Left lung (tissue), 4 donors: ENCODE measurements at regions not wholly inside any gene's neighbourhood (a gene's known extent, or its start where the extent isn't known, plus 50 kb on each side); places are given as distances from the start of the nearest gene placed in this dataset.
A peak's percentile ranks its signal among the peaks of the same experiment; 100 is the strongest.

Experiments
- ATAC-seq: fragments of 200-7000 bp; cut with Tn5 transposase; one replicate; pipeline ENCODE4 v1.9.1; 2020; ENCODE audit warnings: moderate library complexity
- DNase-seq, 4 donors: peaks; one replicate each; pipeline ENCODE4 v3.0.0-alpha.2; 2013 to 2020
- H3K27ac ChIP-seq, 2 donors: fragments of 200-600 bp; sonication (generic) in 1 of 2; one replicate each; pipeline versions ENCODE4 v1.5.0 to v1.8.0; 2020 to 2021
- H3K27me3 ChIP-seq, 2 donors: fragments of 200-600 bp; sonication (generic) in 1 of 2; one replicate each; pipeline versions ENCODE4 v1.5.0 to v1.8.0; 2020 to 2021
- H3K36me3 ChIP-seq, 2 donors: fragments of 200-600 bp; sonication (generic) in 1 of 2; one replicate each; pipeline versions ENCODE4 v1.5.0 to v1.8.0; 2020 to 2021
- H3K4me1 ChIP-seq, 2 donors: fragments of 200-600 bp; one replicate each; pipeline ENCODE4 v1.8.0; 2021
- H3K4me3 ChIP-seq, 2 donors: fragments of 200-600 bp; sonication (generic) in 1 of 2; one replicate each; pipeline versions ENCODE4 v1.5.0 to v1.8.0; 2020 to 2021; ENCODE audit warnings: mild to moderate bottlenecking in 1 of 2
- H3K9me3 ChIP-seq, 2 donors: fragments of 200-600 bp; sonication (generic) in 1 of 2; one replicate each; pipeline versions ENCODE4 v1.5.0 to v1.8.0; 2020 to 2021
- intact Hi-C, 2 donors: fragments of 100-400 bp; cut with DNase I; formaldehyde crosslinking; loops; one replicate each; pipeline versions ENCODE4 v1.11.2 to v1.14.2; 2022
- TF ChIP-seq, protein P1 (sequence below), 2 donors: fragments of 200-600 bp; sonication (generic) in 1 of 2; IDR thresholded peaks; one replicate each; pipeline versions ENCODE4 v1.5.0 to v1.8.0; 2021; ENCODE audit warnings: antibody characterized with exemption in 2 of 2
- donor health status: DM: no; HTN: yes; CAD: no.
- donor health status: DM: no; HTN: no; CAD: no.

GRCh38 chr13:24091080-24091479, 69.4 kb upstream of the SPATA13 start:
- ATAC-seq = no peak
- TF ChIP-seq, protein P1, sequence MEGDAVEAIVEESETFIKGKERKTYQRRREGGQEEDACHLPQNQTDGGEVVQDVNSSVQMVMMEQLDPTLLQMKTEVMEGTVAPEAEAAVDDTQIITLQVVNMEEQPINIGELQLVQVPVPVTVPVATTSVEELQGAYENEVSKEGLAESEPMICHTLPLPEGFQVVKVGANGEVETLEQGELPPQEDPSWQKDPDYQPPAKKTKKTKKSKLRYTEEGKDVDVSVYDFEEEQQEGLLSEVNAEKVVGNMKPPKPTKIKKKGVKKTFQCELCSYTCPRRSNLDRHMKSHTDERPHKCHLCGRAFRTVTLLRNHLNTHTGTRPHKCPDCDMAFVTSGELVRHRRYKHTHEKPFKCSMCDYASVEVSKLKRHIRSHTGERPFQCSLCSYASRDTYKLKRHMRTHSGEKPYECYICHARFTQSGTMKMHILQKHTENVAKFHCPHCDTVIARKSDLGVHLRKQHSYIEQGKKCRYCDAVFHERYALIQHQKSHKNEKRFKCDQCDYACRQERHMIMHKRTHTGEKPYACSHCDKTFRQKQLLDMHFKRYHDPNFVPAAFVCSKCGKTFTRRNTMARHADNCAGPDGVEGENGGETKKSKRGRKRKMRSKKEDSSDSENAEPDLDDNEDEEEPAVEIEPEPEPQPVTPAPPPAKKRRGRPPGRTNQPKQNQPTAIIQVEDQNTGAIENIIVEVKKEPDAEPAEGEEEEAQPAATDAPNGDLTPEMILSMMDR (IDR thresholded peaks at IDR 0.05) = no peak
- no peak overlapping the region for H3K4me3 ChIP-seq

DNA sequence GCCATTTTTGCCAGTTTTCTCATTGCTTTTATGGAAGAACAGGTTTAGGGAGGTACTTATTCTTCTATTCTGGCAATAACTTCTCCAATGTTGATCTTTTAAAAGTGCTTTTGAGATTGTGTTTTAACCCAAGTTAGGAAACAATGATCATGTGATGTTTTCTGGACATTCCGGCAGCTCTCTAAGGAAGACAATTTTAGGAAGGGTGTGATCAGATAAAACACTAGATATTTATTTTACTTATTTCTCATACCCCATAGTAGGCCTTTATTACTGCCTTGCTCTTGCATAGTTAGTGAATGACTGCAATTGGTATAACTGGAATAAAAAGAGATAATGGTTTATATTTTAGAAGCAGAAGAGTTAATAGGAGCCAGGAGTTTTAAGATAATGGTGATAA, 68.4 kb upstream of the SPATA13 start:
- Histone ChIP-seq H3K27ac (peak overlapping the region; percentile 6 to 53), H3K36me3 (no peaks in the 10 kb centered on the region)

More at GRCh38 chr13:24091080-24091479, 69.4 kb upstream of the SPATA13 start:
- H3K27ac ChIP-seq = peak overlapping the region; percentile 6 to 53
- H3K27me3 ChIP-seq = no peaks in the 10 kb centered on the region
- DNase-seq = no peak
- no peaks in the 10 kb centered on the region for H3K9me3 ChIP-seq
- peaks cover 9 to 19% of the 10 kb centered on the region in 2 donors for H3K4me1 ChIP-seq
- intact Hi-C loops = no loop called here
- H3K36me3 ChIP-seq = no peaks in the 10 kb centered on the region

DNA sequence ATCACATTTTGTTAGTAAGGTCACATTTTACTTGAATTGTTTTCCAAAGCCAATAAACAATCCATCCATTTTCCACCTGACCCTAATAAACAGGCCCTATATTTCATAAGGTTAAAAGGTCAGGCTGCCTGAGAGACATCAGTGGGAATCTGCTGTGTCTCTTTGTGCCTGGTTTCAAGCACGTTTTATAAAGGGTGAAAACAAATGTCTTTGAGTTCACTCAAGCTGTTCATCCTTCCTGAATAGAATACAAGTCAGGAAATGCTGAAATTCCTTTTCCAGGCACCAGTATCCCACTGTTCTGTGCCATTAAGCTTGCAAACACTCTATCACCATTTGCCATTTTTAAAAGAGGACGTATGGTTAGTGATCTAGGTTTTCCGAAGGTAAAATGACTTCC, 67.5 kb upstream of the SPATA13 start:
- Histone ChIP-seq H3K27ac (peak overlapping the region in 1 of 2 donors; percentile 16), H3K4me1 (peaks cover 0 to 7% of the 10 kb centered on the region in 2 donors), H3K9me3 (no peaks in the 10 kb centered on the region), H3K27me3 (no peaks in the 10 kb centered on the region), H3K36me3 (no peaks in the 10 kb centered on the region), H3K4me3 (no peak overlapping the region)
- ATAC-seq (no peak), DNase-seq (no peak)
- TF ChIP-seq, protein P1 (IDR thresholded peaks at IDR 0.05) = no peak
- intact Hi-C loops = no loop called here

More for the DNA sequence above, 68.4 kb upstream of the SPATA13 start:
- peak; percentile 24 for ATAC-seq
- intact Hi-C loops = no loop called here
- DNase-seq = no peak
- Histone ChIP-seq H3K27me3 (no peaks in the 10 kb centered on the region), H3K9me3 (no peaks in the 10 kb centered on the region), H3K4me3 (no peak overlapping the region), H3K4me1 (peaks cover 9 to 15% of the 10 kb centered on the region in 2 donors)
- TF ChIP-seq, protein P1 (IDR thresholded peaks at IDR 0.05) = no peak

GRCh38 chr13:24096659-24097058, 63.9 kb upstream of the SPATA13 start:
- intact Hi-C loops = no loop called here
- no peaks in the 10 kb centered on the region for H3K27me3 ChIP-seq
- H3K9me3 ChIP-seq = no peaks in the 10 kb centered on the region
- H3K36me3 ChIP-seq = no peaks in the 10 kb centered on the region
- no peak overlapping the region for H3K27ac ChIP-seq
- H3K4me3 ChIP-seq = no peak overlapping the region
- TF ChIP-seq, protein P1 (IDR thresholded peaks at IDR 0.05) = no peak
- ATAC-seq (no peak), DNase-seq (no peak)
- H3K4me1 ChIP-seq = no peaks in the 10 kb centered on the region

DNA sequence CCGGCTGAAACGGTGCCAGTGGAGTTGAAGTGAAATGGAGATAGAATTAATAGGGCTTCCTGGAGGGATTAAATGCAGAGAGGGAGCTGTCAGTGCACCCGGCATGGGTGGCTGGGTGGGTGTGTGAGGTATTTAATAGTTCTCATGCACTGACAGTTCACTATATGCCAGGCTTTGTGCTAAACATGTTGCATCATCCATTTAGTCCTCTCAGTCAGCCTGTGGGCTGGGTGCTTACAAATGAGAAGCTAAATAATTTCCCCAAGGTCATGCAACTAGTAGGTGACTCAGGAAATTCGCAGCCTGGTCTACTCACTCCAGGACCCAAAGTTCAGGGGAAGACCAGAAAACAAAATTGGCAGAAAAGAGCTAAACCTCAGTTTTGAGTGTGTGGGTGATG, 63.5 kb upstream of the SPATA13 start:
- Histone ChIP-seq H3K27ac (no peak overlapping the region), H3K27me3 (no peaks in the 10 kb centered on the region), H3K9me3 (no peaks in the 10 kb centered on the region), H3K36me3 (no peaks in the 10 kb centered on the region), H3K4me3 (no peak overlapping the region), H3K4me1 (no peaks in the 10 kb centered on the region)
- intact Hi-C loops = no loop called here
- ATAC-seq (no peak), DNase-seq (no peak)
- TF ChIP-seq, protein P1 (IDR thresholded peaks at IDR 0.05) = no peak
